Spinal cord (tissue), 9 donors: ENCODE measurements at regions not wholly inside any gene's neighbourhood (a gene's known extent, or its start where the extent isn't known, plus 50 kb on each side); places are given as distances from the start of the nearest gene placed in this dataset.
A peak's percentile ranks its signal among the peaks of the same experiment; 100 is the strongest.
"Not testable (repeated sequence)": the region's sequence is repeated elsewhere in the genome, so short reads cannot be mapped to it uniquely, and the experiment has no call there.

Source experiments
- DNase-seq, 6 donors: peaks; one replicate each; pipeline versions ENCODE4 v3.0.0 to v3.0.0-alpha.2; 2013 to 2015; ENCODE audit warnings: low spot score in 6 of 6, low read depth in 4 of 6
- H3K27ac ChIP-seq: one replicate; pipeline ENCODE4 v1.5.1; 2013; ENCODE audit warnings: low read depth, low read length, control low read depth
- H3K27me3 ChIP-seq: one replicate; pipeline ENCODE4 v1.6.1; 2013; ENCODE audit warnings: low read length; ENCODE audit not compliant: control insufficient read depth, insufficient read depth
- H3K36me3 ChIP-seq: one replicate; pipeline ENCODE4 v1.6.1; 2013; ENCODE audit warnings: low read length; ENCODE audit not compliant: control insufficient read depth, insufficient read depth
- H3K4me1 ChIP-seq: one replicate; pipeline ENCODE4 v1.6.1; 2013; ENCODE audit warnings: low read length; ENCODE audit not compliant: control insufficient read depth, insufficient read depth
- H3K4me3 ChIP-seq: one replicate; pipeline ENCODE4 v1.5.1; 2013; ENCODE audit warnings: low read depth, low read length, control low read depth
- H3K9me3 ChIP-seq: one replicate; pipeline ENCODE4 v1.6.1; 2013; ENCODE audit warnings: low read length; ENCODE audit not compliant: control insufficient read depth, insufficient read depth
- WGBS: methylation state at CpG from one replicate; pipeline ENCODE4 v1.1.5; 2013; ENCODE audit warnings: missing lambda C conversion rate; ENCODE audit not compliant: insufficient coverage; 5-methylcytosine and 5-hydroxymethylcytosine counted together
- donor health status: healthy.

- Histone ChIP-seq H3K4me3 (peak overlapping the region; percentile 29), H3K27me3 (peaks cover 23% of the 10 kb centered on the region), H3K9me3 (no peaks in the 10 kb centered on the region), H3K36me3 (no peaks in the 10 kb centered on the region), H3K27ac (no peak overlapping the region), H3K4me1 (peaks cover 4% of the 10 kb centered on the region)
- 16% methylated on average over 23 of the region's 31 CpGs for WGBS
- peak in 1 of 6 donors; percentile 16 for DNase-seq
Observed at GRCh38 chr13:24931450-24932251, 164.3 kb upstream of the PABPC3 start.

DNA sequence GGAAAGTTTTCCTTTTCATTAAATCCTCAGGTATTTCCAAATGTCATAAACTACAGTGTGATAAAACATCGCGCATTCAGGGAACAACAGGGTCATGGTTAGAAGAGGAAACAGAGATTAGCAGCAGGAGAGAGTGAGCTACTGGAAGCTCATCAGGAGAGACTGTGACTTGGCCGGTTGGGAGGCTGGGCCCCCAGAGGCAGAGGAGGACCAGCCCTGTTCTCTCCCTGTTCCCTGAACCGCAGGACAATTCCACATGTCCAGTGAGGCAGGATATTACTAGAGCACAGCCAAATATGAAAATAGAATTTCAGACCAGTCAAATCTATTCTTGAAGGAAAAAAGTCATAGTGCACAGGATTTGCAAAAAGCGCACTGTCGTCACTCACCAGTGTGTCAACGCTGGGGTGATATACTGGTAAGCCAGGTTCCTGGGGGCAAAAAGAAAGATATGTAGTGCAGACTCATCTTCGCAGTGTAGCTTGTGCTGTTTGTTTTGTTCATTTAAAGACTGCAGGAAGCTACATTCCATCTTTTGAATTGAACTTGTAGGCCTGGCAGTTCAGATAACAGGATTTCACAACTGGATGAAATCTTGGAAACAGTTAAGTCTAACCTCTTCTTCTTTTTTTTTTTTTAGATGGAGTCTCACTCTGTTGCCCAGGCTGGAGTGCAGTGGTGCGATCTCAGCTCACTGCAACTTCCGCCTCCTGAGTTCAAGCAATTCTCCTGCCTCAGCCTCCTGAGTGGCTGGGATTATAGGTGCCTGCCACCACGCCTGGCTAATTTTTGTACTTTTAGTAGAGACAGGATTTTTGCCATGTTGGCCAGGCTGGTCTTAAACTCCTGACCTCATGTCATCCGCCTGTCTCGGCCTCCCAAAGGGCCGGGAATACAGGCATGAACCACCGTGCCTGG lies 162.6 kb upstream of the PABPC3 start:
- peaks cover 21% of the 10 kb centered on the region for H3K27me3 ChIP-seq
- not testable (repeated sequence) for H3K36me3 ChIP-seq, H3K4me1 ChIP-seq, DNase-seq, H3K4me3 ChIP-seq, H3K27ac ChIP-seq, H3K9me3 ChIP-seq
- WGBS: 72% methylated on average over 6 of the region's 15 CpGs

GRCh38 chr13:24934024-24934385 lies 161.9 kb upstream of the PABPC3 start:
- peaks cover 21% of the 10 kb centered on the region for H3K27me3 ChIP-seq
- H3K4me1 ChIP-seq, DNase-seq, H3K9me3 ChIP-seq, H3K27ac ChIP-seq, H3K4me3 ChIP-seq, H3K36me3 ChIP-seq: not testable (repeated sequence)
- WGBS: no CpG with 5 or more reads among the region's 4 CpGs

DNA sequence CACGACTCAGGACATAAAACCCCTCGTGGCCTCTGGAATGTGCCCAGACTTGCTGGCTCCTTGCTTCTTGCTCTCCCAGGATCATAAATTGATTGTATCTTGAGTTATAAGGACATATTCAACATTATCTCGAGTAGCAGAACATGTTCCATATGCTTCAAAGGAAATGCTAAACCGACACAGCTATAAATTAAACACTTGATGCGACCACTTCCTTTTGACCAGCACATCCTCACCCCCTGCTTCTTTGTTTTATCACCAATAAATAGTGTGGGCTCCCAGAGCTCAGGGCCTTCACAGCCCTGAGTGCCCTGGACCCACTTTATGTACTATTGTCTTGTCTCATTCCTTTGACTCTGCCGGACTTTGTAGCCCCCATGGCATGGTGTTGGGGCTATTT lies 157.0 kb upstream of the PABPC3 start:
- Histone ChIP-seq H3K4me1 (no peaks in the 10 kb centered on the region), H3K27me3 (no peaks in the 10 kb centered on the region), H3K9me3 (no peaks in the 10 kb centered on the region), H3K4me3 (no peak overlapping the region), H3K27ac (no peak overlapping the region), H3K36me3 (peaks cover 8% of the 10 kb centered on the region)
- WGBS: 74% methylated on average over 3 of the region's 6 CpGs
- no peak for DNase-seq

DNA sequence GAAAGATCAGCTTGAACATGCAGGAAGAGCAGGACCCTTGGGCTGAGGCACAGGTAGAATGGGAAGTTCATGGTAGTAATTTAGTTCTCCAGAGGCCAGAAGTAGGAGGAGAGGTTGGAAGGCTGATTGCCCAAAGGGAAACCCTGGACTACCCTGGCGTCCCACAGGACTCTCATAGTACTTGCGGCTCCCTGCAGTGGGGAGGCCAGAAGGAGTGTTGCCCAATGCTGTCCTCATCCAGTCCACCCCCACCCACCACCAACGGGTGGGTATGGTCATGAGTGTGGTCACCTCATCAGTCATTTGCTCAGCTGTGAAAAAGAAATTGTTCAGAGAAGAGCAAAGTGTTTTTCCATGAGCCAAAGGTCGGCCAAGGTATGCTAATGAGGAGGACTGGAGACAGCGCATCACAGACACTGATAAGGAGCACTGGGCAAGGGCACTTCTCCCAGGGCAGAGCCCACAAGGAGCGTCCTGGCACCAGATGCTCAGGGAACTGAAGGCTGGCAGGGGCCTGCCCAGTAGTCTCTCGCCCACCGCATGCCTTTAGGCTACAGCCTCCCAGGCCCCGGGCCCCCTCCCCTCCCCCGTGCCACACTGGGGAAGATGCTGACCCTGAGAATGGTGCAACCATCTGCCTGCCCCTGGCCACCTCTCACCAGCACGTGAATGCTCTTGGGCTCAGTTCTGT lies 154.8 kb upstream of the PABPC3 start:
- DNase-seq, H3K36me3 ChIP-seq, H3K4me3 ChIP-seq, H3K9me3 ChIP-seq, H3K27ac ChIP-seq, H3K27me3 ChIP-seq, H3K4me1 ChIP-seq: not testable (repeated sequence)
- 100% methylated on average over 1 of the region's 11 CpGs for WGBS

GRCh38 chr13:24943136-24943535 lies 152.8 kb upstream of the PABPC3 start:
- DNase-seq: no peak
- H3K9me3 ChIP-seq: no peaks in the 10 kb centered on the region
- WGBS: 54% methylated on average over 3 of the region's 6 CpGs
- no peaks in the 10 kb centered on the region for H3K4me1 ChIP-seq
- peaks cover 8% of the 10 kb centered on the region for H3K36me3 ChIP-seq
- no peak overlapping the region for H3K27ac ChIP-seq
- H3K4me3 ChIP-seq: no peak overlapping the region
- H3K27me3 ChIP-seq: no peaks in the 10 kb centered on the region

DNA sequence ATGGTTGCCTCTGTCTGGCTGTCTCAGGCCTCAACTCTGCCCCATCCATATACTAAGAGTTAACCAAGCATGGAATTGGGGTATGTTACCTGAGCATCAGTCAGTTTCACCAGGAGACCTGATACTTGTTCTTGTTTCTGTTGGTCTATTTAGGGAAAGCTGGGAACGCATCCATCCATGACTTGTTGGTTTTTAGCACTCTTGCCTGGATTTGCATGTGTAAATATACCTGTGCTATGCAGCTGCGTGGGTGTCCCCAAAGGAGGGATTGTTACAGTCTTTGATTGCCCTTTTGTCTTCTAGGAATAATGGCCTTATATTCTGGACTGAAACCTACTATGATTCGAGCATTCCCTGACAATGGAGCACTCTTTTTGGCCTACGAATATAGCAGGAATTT lies 151.9 kb upstream of the PABPC3 start:
- DNase-seq: not testable (repeated sequence)

GRCh38 chr13:24948977-24949376 lies 147.0 kb upstream of the PABPC3 start:
- not testable (repeated sequence) for H3K27ac ChIP-seq, H3K9me3 ChIP-seq, H3K27me3 ChIP-seq, DNase-seq, H3K4me1 ChIP-seq, H3K36me3 ChIP-seq, H3K4me3 ChIP-seq
- WGBS: no CpG with 5 or more reads among the region's 2 CpGs

More for the DNA sequence above, 151.9 kb upstream of the PABPC3 start:
- not testable (repeated sequence) for H3K27me3 ChIP-seq, H3K36me3 ChIP-seq, H3K4me3 ChIP-seq, H3K4me1 ChIP-seq, H3K27ac ChIP-seq, H3K9me3 ChIP-seq
- WGBS: 77% methylated on average over 2 of the region's 4 CpGs

DNA sequence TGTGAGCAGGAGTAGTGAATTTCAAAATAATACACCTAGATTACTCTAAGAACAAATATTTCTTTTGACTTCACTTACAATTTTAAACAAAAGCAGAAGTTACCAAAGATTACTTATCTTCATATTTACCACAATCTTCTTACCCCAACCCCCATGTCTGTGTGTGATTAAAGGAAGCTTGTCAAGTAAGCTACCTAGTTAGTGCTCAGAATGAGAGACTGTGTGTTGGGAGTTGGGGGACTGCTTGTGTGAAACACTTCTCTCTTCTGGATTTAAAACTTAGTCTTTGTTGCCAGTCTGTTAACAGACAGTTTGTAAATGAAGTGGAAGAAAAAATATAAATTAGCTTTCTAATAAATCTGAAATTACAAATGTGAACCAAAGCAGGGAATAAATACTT lies 145.3 kb upstream of the PABPC3 start:
- not testable (repeated sequence) for H3K9me3 ChIP-seq, H3K27ac ChIP-seq, H3K4me3 ChIP-seq, H3K36me3 ChIP-seq, H3K27me3 ChIP-seq, DNase-seq, H3K4me1 ChIP-seq
